Transverse colon (tissue), 3 donors: ENCODE measurements at regions not wholly inside any gene's neighbourhood (a gene's known extent, or its start where the extent isn't known, plus 50 kb on each side); places are given as distances from the start of the nearest gene placed in this dataset.

Source experiments
- CTCF ChIP-seq, 5 experiments: fragments of 200-600 bp in 3 of 5; fragments of 450-650 bp in 2 of 5; sonication (generic) in 3 of 5; IDR thresholded peaks; 1 replicate in 2 of 5; 2 replicates in 3 of 5; pipeline ENCODE4 v1.5.1; 2016 to 2017; ENCODE audit warnings: antibody characterized with exemption in 5 of 5, inconsistent platforms in 3 of 5, mild to moderate bottlenecking in 2 of 5, moderate library complexity in 1 of 5
- POLR2A ChIP-seq: fragments of 450-650 bp; IDR thresholded peaks from one replicate; pipeline ENCODE4 v1.6.1; 2016; ENCODE audit warnings: antibody characterized with exemption, mild to moderate bottlenecking, moderate library complexity

- TF ChIP-seq POLR2A (no peak), CTCF (IDR thresholded peaks at IDR 0.05) (no peak)
Observed at GRCh38 chr12:24533716-24534352, 415.1 kb downstream of the BCAT1 start.
